GM18511 (cell line): ENCODE measurements at regions not wholly inside any gene's neighbourhood (a gene's known extent, or its start where the extent isn't known, plus 50 kb on each side); places are given as distances from the start of the nearest gene placed in this dataset.

Experiments used
- ATAC-seq: cut with Tn5 transposase; IDR thresholded peaks from one replicate; pipeline ENCODE4 v1.9.1; 2021; ENCODE audit warnings: mild to moderate bottlenecking, moderate library complexity; ENCODE audit not compliant: unreplicated experiment

- no peak for ATAC-seq
Measured at GRCh38 chr10:44845361-44846175, 65.6 kb upstream of the TMEM72 start.

- ATAC-seq, result no peak
Measured at GRCh38 chr10:44847110-44847509, 64.0 kb upstream of the TMEM72 start.

- ATAC-seq, result no peak
Measured at GRCh38 chr10:44848211-44848610, 62.9 kb upstream of the TMEM72 start.

- no peak for ATAC-seq
Measured at GRCh38 chr10:44849936-44850335, 61.2 kb upstream of the TMEM72 start.

- no peak for ATAC-seq
Measured at GRCh38 chr10:44850356-44850934, 60.7 kb upstream of the TMEM72 start.

- no peak for ATAC-seq
Measured at GRCh38 chr10:44851413-44851812, 59.7 kb upstream of the TMEM72 start.

GRCh38 chr10:44851881-44852280 is 59.3 kb upstream of the TMEM72 start:
- ATAC-seq, result no peak

GRCh38 chr10:44853148-44853734 is 57.9 kb upstream of the TMEM72 start:
- ATAC-seq, result no peak

- no peak for ATAC-seq
Measured at GRCh38 chr10:44853796-44854195, 57.3 kb upstream of the TMEM72 start.

GRCh38 chr10:44854693-44855350 is 56.3 kb upstream of the TMEM72 start:
- no peak for ATAC-seq

- ATAC-seq, result no peak
Measured at GRCh38 chr10:44856696-44857095, 54.4 kb upstream of the TMEM72 start.

GRCh38 chr10:44857363-44858016 is 53.6 kb upstream of the TMEM72 start:
- ATAC-seq, result peak; percentile 77

GRCh38 chr10:44858017-44858371 is 53.1 kb upstream of the TMEM72 start:
- no peak for ATAC-seq

GRCh38 chr10:44858988-44859387 is 52.1 kb upstream of the TMEM72 start:
- no peak for ATAC-seq

GRCh38 chr10:44859546-44860285 is 51.4 kb upstream of the TMEM72 start:
- no peak for ATAC-seq

GRCh38 chr10:44860811-44861736 is 50.1 kb upstream of the TMEM72 start:
- no peak for ATAC-seq
